PC-3 (cell line): ENCODE measurements at regions not wholly inside any gene's neighbourhood (a gene's known extent, or its start where the extent isn't known, plus 50 kb on each side); places are given as distances from the start of the nearest gene placed in this dataset.

Experiments
- ATAC-seq: fragments of 200-7000 bp; cut with Tn5 transposase; 2 replicates; pipeline ENCODE4 v1.9.1; 2020; ENCODE audit warnings: mild to moderate bottlenecking, moderate library complexity
- BruUV-seq: library from RNA; stranded (reverse); fragments of 400-500 nt; replicated peaks from 2 replicates; lab custom pipeline; 2021; lab: Mats Ljungman, UMichigan
- CTCF ChIA-PET: fragments of 300-600 bp; sonication (Branson Sonifier 250); formaldehyde crosslinking; loops from one replicate; lab custom pipeline; 2022; ENCODE audit warnings: antibody characterized with exemption; lab: Charles Lee
- POLR2A ChIA-PET: fragments of 300-600 bp; sonication (Branson Sonifier 250); formaldehyde crosslinking; loops from one replicate; lab custom pipeline; 2022; ENCODE audit warnings: antibody characterized with exemption; ENCODE audit not compliant: unreplicated experiment; lab: Charles Lee
- DNase-seq: peaks from one replicate; pipeline ENCODE4 v3.0.0-alpha.2; 2015
- H2AFZ ChIP-seq: fragments of 300-600 bp; sonication (generic); 2 replicates; pipeline ENCODE4 v1.6.0; 2016; ENCODE audit warnings: antibody characterized with exemption, low read length
- H3F3A ChIP-seq: fragments of 300-600 bp; sonication (generic); one replicate; pipeline ENCODE4 v1.6.0; 2017; ENCODE audit warnings: antibody characterized with exemption, low read length, control low read depth, mild to moderate bottlenecking; ENCODE audit not compliant: unreplicated experiment
- H3K27ac ChIP-seq: fragments of 300-600 bp; sonication (generic); 2 replicates; pipeline ENCODE4 v1.5.1; 2016; ENCODE audit warnings: mild to moderate bottlenecking, low read length
- H3K27me3 ChIP-seq: fragments of 300-600 bp; sonication (generic); 2 replicates; pipeline ENCODE4 v1.6.1; 2016; ENCODE audit warnings: low read length, mixed read lengths
- H3K36me3 ChIP-seq: fragments of 300-600 bp; sonication (generic); 2 replicates; pipeline ENCODE4 v1.6.1; 2016; ENCODE audit warnings: low read depth, mixed run types, low read length, mixed read lengths
- H3K4me1 ChIP-seq: fragments of 300-600 bp; sonication (generic); 2 replicates; pipeline ENCODE4 v1.5.1; 2016; ENCODE audit warnings: low read length; ENCODE audit not compliant: insufficient read depth
- H3K4me2 ChIP-seq: fragments of 300-600 bp; sonication (generic); 2 replicates; pipeline ENCODE4 v1.6.0; 2016; ENCODE audit warnings: low read length
- H3K4me3 ChIP-seq: fragments of 300-600 bp; sonication (generic); 2 replicates; pipeline ENCODE4 v1.5.1; 2016; ENCODE audit warnings: mild to moderate bottlenecking, low read length, mixed read lengths
- H3K79me2 ChIP-seq: fragments of 300-600 bp; sonication (generic); 2 replicates; pipeline ENCODE4 v1.6.1; 2017; ENCODE audit warnings: low read length, mixed read lengths
- H3K9ac ChIP-seq: fragments of 300-600 bp; sonication (generic); 2 replicates; pipeline ENCODE4 v1.6.0; 2016; ENCODE audit warnings: mild to moderate bottlenecking, low read length
- H3K9me2 ChIP-seq: fragments of 300-600 bp; sonication (generic); replicated peaks from 2 replicates; pipeline ENCODE4 v1.6.1; 2016; ENCODE audit warnings: mixed run types, low read length, mixed read lengths
- H3K9me3 ChIP-seq: fragments of 300-600 bp; sonication (generic); 2 replicates; pipeline ENCODE4 v1.6.1; 2016; ENCODE audit warnings: low read length, mixed read lengths
- H4K20me1 ChIP-seq: fragments of 300-600 bp; sonication (generic); 2 replicates; pipeline ENCODE4 v1.6.1; 2016; ENCODE audit warnings: low read length, mixed read lengths
- CTCF ChIP-seq: fragments of 300-600 bp; sonication (generic); conservative IDR thresholded peaks from 2 replicates; pipeline ENCODE4 v1.5.1; 2017; ENCODE audit warnings: antibody characterized with exemption, low read depth, mild to moderate bottlenecking, low read length
- EZH2 ChIP-seq: fragments of 300-600 bp; sonication (generic); IDR thresholded peaks from one replicate; pipeline ENCODE4 v1.6.1; 2017; ENCODE audit warnings: antibody characterized with exemption, mild to moderate bottlenecking, low read length; ENCODE audit not compliant: unreplicated experiment
- EZH2phosphoT487 ChIP-seq: fragments of 300-600 bp; sonication (generic); IDR thresholded peaks from 2 replicates; pipeline ENCODE4 v1.6.1; 2018; ENCODE audit warnings: mild to moderate bottlenecking, antibody characterized with exemption, low read length, borderline replicate concordance
- intact Hi-C: fragments of 100-400 bp; cut with micrococcal nuclease; formaldehyde crosslinking; loops from 2 replicates; pipeline ENCODE4 v1.9.0; 2023

GRCh38 chr5:113692891-113693457 is 179.5 kb downstream of the YTHDC2 start:
- no peaks in the 10 kb centered on the region for H3K79me2 ChIP-seq
- H3F3A ChIP-seq: no peaks in the 10 kb centered on the region
- no TSS peak for BruUV-seq
- peaks cover 47% of the 10 kb centered on the region for H3K27me3 ChIP-seq
- no peaks in the 10 kb centered on the region for H4K20me1 ChIP-seq
- ChIA-PET CTCF (no interaction called here), POLR2A (no interaction called here)
- H3K36me3 ChIP-seq: no peaks in the 10 kb centered on the region
- no peaks in the 10 kb centered on the region for H3K9me3 ChIP-seq
- no peak overlapping the region for H3K27ac ChIP-seq
- no peak for DNase-seq
- H3K4me1 ChIP-seq: no peaks in the 10 kb centered on the region
- H2AFZ ChIP-seq: no peak overlapping the region
- H3K4me3 ChIP-seq: no peak overlapping the region
- no peak for TF ChIP-seq EZH2phosphoT487
- no peak for TF ChIP-seq EZH2
- TF ChIP-seq CTCF: no peak
- H3K9ac ChIP-seq: no peak overlapping the region
- no peak for ATAC-seq
- H3K9me2 ChIP-seq: no peaks in the 10 kb centered on the region
- intact Hi-C loops: no loop called here
- H3K4me2 ChIP-seq: no peak overlapping the region

DNA sequence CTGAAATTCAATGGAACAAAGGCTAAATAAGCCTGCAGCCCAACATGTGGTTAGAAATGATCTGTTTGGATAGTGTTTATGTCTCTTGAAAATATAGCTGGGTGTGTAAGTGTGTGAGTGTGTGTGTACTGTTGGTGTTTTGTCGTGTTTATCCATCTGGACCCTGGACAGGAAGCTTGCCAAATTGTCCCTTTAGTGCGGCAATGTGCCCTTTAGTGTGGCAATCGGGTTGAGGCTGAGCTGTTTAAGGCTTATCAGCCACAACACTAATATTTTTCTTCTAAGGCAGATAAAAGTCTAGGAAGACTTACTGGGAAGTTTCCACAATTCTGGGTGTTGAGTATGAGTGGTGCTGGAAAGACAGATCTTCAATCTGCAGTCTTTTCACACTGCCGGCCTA is 180.2 kb downstream of the YTHDC2 start:
- H3K9me2 ChIP-seq: no peaks in the 10 kb centered on the region
- DNase-seq (no peak), ATAC-seq (no peak)
- no peak overlapping the region for H3K9ac ChIP-seq
- no peaks in the 10 kb centered on the region for H3K9me3 ChIP-seq
- H3K4me1 ChIP-seq: no peaks in the 10 kb centered on the region
- no peaks in the 10 kb centered on the region for H3K36me3 ChIP-seq
- ChIA-PET POLR2A (no interaction called here), CTCF (no interaction called here)
- H3K27me3 ChIP-seq: peaks cover 43% of the 10 kb centered on the region
- H3K4me2 ChIP-seq: no peak overlapping the region
- H4K20me1 ChIP-seq: no peaks in the 10 kb centered on the region
- no peak overlapping the region for H3K4me3 ChIP-seq
- no peak overlapping the region for H3K27ac ChIP-seq
- no peaks in the 10 kb centered on the region for H3K79me2 ChIP-seq
- no peaks in the 10 kb centered on the region for H3F3A ChIP-seq
- no TSS peak for BruUV-seq
- intact Hi-C loops: no loop called here
- H2AFZ ChIP-seq: no peak overlapping the region
- TF ChIP-seq EZH2phosphoT487 (no peak), EZH2 (no peak), CTCF (no peak)

DNA sequence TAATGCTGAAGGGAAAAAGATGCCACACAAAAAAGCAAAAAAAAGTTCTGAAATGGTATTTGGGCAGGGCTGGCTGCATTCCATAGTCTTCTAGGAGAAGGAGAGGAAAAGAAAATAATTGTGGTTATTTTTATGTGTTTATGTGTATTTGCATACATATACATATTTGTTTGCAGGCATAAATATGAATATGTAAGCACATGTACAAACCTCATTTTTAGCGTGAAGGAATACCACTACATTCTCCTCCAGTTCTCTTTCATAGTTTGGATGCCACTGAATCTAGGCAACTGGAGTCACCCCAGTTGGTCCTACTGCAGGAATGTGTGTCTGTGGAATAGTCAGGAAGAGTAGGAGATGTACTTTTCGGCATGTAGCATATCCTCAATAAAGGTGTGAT is 181.1 kb downstream of the YTHDC2 start:
- ChIA-PET CTCF (no interaction called here), POLR2A (no interaction called here)
- Histone ChIP-seq H3K27ac (no peak overlapping the region), H3K9me2 (no peaks in the 10 kb centered on the region), H3F3A (no peaks in the 10 kb centered on the region), H3K4me2 (no peak overlapping the region), H3K4me1 (no peaks in the 10 kb centered on the region), H3K9me3 (no peaks in the 10 kb centered on the region), H4K20me1 (no peaks in the 10 kb centered on the region), H3K27me3 (peaks cover 36% of the 10 kb centered on the region), H3K36me3 (no peaks in the 10 kb centered on the region), H3K9ac (no peak overlapping the region), H3K4me3 (no peak overlapping the region), H2AFZ (no peak overlapping the region), H3K79me2 (no peaks in the 10 kb centered on the region)
- DNase-seq: no peak
- intact Hi-C loops: no loop called here
- BruUV-seq: no TSS peak
- no peak for ATAC-seq
- TF ChIP-seq CTCF: no peak
- no peak for TF ChIP-seq EZH2phosphoT487
- TF ChIP-seq EZH2: no peak
